ENCODE measurements at regions not wholly inside any gene's neighbourhood (a gene's known extent, or its start where the extent isn't known, plus 50 kb on each side); places are given as distances from the start of the nearest gene placed in this dataset.

GRCh38 chr13:64909184-64909583 lies 2321.0 kb downstream of the PCDH9 start:
- TF ChIP-seq, protein P1, sequence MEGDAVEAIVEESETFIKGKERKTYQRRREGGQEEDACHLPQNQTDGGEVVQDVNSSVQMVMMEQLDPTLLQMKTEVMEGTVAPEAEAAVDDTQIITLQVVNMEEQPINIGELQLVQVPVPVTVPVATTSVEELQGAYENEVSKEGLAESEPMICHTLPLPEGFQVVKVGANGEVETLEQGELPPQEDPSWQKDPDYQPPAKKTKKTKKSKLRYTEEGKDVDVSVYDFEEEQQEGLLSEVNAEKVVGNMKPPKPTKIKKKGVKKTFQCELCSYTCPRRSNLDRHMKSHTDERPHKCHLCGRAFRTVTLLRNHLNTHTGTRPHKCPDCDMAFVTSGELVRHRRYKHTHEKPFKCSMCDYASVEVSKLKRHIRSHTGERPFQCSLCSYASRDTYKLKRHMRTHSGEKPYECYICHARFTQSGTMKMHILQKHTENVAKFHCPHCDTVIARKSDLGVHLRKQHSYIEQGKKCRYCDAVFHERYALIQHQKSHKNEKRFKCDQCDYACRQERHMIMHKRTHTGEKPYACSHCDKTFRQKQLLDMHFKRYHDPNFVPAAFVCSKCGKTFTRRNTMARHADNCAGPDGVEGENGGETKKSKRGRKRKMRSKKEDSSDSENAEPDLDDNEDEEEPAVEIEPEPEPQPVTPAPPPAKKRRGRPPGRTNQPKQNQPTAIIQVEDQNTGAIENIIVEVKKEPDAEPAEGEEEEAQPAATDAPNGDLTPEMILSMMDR (IDR thresholded peaks at IDR 0.05), result no peak
- TF ChIP-seq ZFX (IDR thresholded peaks at IDR 0.05; ENCODE audit: borderline replicate concordance), result no peak

Measured in 22Rv1 (cell line).